AG10803 (cell line): ENCODE measurements at regions not wholly inside any gene's neighbourhood (a gene's known extent, or its start where the extent isn't known, plus 50 kb on each side); places are given as distances from the start of the nearest gene placed in this dataset.

Experiments used
- DNase-seq: peaks from one replicate; pipeline ENCODE4 v3.0.0; 2010; ENCODE audit warnings: low read depth
- H3K4me3 ChIP-seq: 2 replicates; pipeline ENCODE4 v1.5.1; 2011; ENCODE audit warnings: mild to moderate bottlenecking, low read length, control low read depth
- CTCF ChIP-seq: conservative IDR thresholded peaks from 2 replicates; pipeline ENCODE4 v1.5.1; 2011; ENCODE audit warnings: mild to moderate bottlenecking, low read length, control low read depth, inconsistent platforms

GRCh38 chr2:107585851-107586250 is 240.8 kb upstream of the RGPD4 start:
- no peak for DNase-seq
- H3K4me3 ChIP-seq = no peak overlapping the region
- no peak for TF ChIP-seq CTCF

- TF ChIP-seq CTCF = no peak
- DNase-seq = no peak
- no peak overlapping the region for H3K4me3 ChIP-seq
Observed at GRCh38 chr2:107588181-107588580, 238.5 kb upstream of the RGPD4 start.

GRCh38 chr2:107589079-107589491 is 237.6 kb upstream of the RGPD4 start:
- H3K4me3 ChIP-seq = no peak overlapping the region
- peak; percentile 30 for DNase-seq
- no peak for TF ChIP-seq CTCF

- no peak for TF ChIP-seq CTCF
- peak; percentile 62 for DNase-seq
- no peak overlapping the region for H3K4me3 ChIP-seq
Observed at GRCh38 chr2:107591561-107592279, 235.0 kb upstream of the RGPD4 start.

- H3K4me3 ChIP-seq = no peak overlapping the region
- no peak for TF ChIP-seq CTCF
- no peak for DNase-seq
Observed at GRCh38 chr2:107592280-107592624, 234.4 kb upstream of the RGPD4 start.

- no peak for TF ChIP-seq CTCF
- no peak for DNase-seq
- H3K4me3 ChIP-seq = no peak overlapping the region
Observed at GRCh38 chr2:107595285-107595684, 231.4 kb upstream of the RGPD4 start.

- no peak overlapping the region for H3K4me3 ChIP-seq
- DNase-seq = peak; percentile 73
- TF ChIP-seq CTCF = no peak
Observed at GRCh38 chr2:107595749-107596148, 230.9 kb upstream of the RGPD4 start.
